IPS DF 6.9 (cell line): ENCODE measurements at regions not wholly inside any gene's neighbourhood (a gene's known extent, or its start where the extent isn't known, plus 50 kb on each side); places are given as distances from the start of the nearest gene placed in this dataset.

Experiments used
- DNase-seq: peaks from one replicate; pipeline ENCODE4 v3.0.0-alpha.2; 2013; ENCODE audit warnings: low read depth, low spot score
- H3K27ac ChIP-seq: one replicate; pipeline ENCODE4 v1.5.1; 2013; ENCODE audit warnings: low read length, control low read depth
- H3K27me3 ChIP-seq: 2 replicates; pipeline ENCODE4 v1.6.1; 2013; ENCODE audit warnings: mild to moderate bottlenecking, low read length; ENCODE audit not compliant: control insufficient read depth, insufficient read depth
- H3K36me3 ChIP-seq: 2 replicates; pipeline ENCODE4 v1.6.1; 2013; ENCODE audit warnings: low read length; ENCODE audit not compliant: control insufficient read depth, insufficient read depth
- H3K4me1 ChIP-seq: 2 replicates; pipeline ENCODE4 v1.6.1; 2013; ENCODE audit warnings: low read length; ENCODE audit not compliant: control insufficient read depth, insufficient read depth
- H3K4me3 ChIP-seq: 2 replicates; pipeline ENCODE4 v1.5.1; 2013; ENCODE audit warnings: mild to moderate bottlenecking, low read length
- H3K9me3 ChIP-seq: 2 replicates; pipeline ENCODE4 v1.6.1; 2013; ENCODE audit warnings: low read length, inconsistent platforms; ENCODE audit not compliant: control insufficient read depth, insufficient read depth
- WGBS: extraction: QIAGEN DNeasy Blood & Tissue Kit; methylation state at CpG from one replicate; pipeline ENCODE4 v1.1.7; 2013; ENCODE audit warnings: mixed read lengths, missing lambda C conversion rate; ENCODE audit not compliant: insufficient read length, insufficient coverage; 5-methylcytosine and 5-hydroxymethylcytosine counted together

GRCh38 chr2:107359021-107359420 lies 467.7 kb upstream of the RGPD4 start:
- Histone ChIP-seq H3K27ac (no peak overlapping the region), H3K9me3 (no peaks in the 10 kb centered on the region), H3K36me3 (no peaks in the 10 kb centered on the region), H3K4me1 (no peaks in the 10 kb centered on the region), H3K27me3 (no peaks in the 10 kb centered on the region), H3K4me3 (no peak overlapping the region)
- no peak for DNase-seq
- no CpG with 5 or more reads among the region's 4 CpGs for WGBS

DNA sequence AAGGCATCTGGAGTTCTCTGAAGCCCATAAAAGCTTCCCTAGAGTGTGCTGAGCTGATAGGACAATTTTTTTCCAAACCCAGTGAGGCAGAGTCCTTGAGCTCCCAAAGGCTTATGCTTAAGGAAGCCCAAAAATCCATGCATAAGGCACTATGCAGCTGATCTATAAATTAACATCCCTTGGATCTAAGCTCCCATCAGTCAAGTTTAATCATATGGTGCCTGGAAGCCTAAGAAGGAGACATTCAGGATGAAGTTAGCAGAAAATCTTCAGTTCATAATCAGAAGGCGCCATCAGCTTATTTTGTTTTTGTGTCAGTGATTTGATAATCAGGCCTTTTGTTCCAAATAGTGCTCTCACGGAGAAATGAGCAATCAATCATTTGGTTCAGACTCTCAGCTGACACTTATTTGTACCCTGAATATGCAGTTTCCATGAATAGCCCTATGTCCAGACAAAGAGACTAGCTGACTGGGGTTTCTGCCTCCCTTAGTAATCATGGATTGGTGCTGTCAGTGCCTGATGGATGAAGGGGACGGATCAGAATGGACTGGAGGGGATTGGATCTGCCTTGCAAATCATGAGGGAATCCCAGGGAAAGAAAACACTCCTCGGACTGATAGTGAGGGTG lies 464.8 kb upstream of the RGPD4 start:
- Histone ChIP-seq H3K27ac (no peak overlapping the region), H3K27me3 (no peaks in the 10 kb centered on the region), H3K36me3 (no peaks in the 10 kb centered on the region), H3K4me3 (no peak overlapping the region), H3K9me3 (no peaks in the 10 kb centered on the region), H3K4me1 (no peaks in the 10 kb centered on the region)
- no CpG with 5 or more reads among the region's 4 CpGs for WGBS
- DNase-seq = no peak

GRCh38 chr2:107362993-107363392 lies 463.7 kb upstream of the RGPD4 start:
- WGBS = no CpG with 5 or more reads among the region's 1 CpG
- DNase-seq = no peak

DNA sequence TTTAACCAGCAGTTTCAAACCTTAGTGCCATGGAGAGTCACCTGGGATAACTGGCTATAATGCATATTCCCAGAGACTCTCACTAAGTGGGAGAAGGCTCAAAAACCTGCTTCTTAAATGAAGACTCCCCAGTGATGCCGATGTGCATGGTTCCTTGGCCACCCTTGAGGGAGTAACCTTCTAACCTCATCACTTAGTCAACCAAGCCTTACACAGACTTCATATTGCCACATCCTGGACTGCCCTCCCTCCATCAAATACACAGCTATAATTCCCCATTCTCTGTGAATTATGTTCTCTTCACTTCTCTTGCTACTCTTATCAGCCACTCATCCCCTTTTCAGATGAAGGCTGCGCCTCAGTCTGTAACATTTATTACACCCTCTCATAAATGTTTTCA lies 462.9 kb upstream of the RGPD4 start:
- Histone ChIP-seq H3K4me3 (no peak overlapping the region), H3K27me3 (no peaks in the 10 kb centered on the region), H3K36me3 (no peaks in the 10 kb centered on the region), H3K27ac (no peak overlapping the region), H3K9me3 (no peaks in the 10 kb centered on the region), H3K4me1 (no peaks in the 10 kb centered on the region)
- WGBS = no CpG with 5 or more reads among the region's 2 CpGs
- no peak for DNase-seq

More at GRCh38 chr2:107362993-107363392, 463.7 kb upstream of the RGPD4 start:
- H3K27ac ChIP-seq = no peak overlapping the region
- no peaks in the 10 kb centered on the region for H3K36me3 ChIP-seq
- no peaks in the 10 kb centered on the region for H3K4me1 ChIP-seq
- no peaks in the 10 kb centered on the region for H3K9me3 ChIP-seq
- no peaks in the 10 kb centered on the region for H3K27me3 ChIP-seq
- no peak overlapping the region for H3K4me3 ChIP-seq

DNA sequence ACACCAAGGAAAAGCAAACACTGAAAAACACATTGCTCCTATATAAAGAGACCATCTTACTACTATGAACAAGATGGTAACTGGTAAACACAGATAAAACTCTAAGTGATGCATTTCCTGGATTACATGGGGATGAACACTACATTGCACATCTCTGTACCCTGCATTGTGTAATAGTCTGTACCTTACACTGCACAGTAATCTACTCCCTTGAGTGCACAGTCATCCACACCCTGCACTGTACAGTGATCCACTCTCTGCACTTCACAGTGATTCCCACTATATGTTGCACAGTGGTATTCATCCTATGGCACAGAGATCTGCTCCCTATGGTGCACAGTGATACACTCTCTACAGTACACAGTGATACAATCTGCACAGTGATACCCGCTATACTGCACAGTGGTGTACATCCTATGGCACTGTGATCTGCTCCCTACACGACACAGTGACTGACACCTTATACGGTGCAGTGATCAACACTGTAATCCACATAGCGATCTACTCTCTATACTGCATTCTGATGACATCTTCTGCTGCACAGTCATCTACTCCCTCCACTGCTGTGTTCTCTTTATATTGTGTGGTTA lies 462.2 kb upstream of the RGPD4 start:
- H3K27me3 ChIP-seq = no peaks in the 10 kb centered on the region
- H3K4me1 ChIP-seq = no peaks in the 10 kb centered on the region
- H3K27ac ChIP-seq = no peak overlapping the region
- no peak for DNase-seq
- no CpG with 5 or more reads among the region's 4 CpGs for WGBS
- H3K9me3 ChIP-seq = no peaks in the 10 kb centered on the region
- H3K4me3 ChIP-seq = no peak overlapping the region
- no peaks in the 10 kb centered on the region for H3K36me3 ChIP-seq

DNA sequence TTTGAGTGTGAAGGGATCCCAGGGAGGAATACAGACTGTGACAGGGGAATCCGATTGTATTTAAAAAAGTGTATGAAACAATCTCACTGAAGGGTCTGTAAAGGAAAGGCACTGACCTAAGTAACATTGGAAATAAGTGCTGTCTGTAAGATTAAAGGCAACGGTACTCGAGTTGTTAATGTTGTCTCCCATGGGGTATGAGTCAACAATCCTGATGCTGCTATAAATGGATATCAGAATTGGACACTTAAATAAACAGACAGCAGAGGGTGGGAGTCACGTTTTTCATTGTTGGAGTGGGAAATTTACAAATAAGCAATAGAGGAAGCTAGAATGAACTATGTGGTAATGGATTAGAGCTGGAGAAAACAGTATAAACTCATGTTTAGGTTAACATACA lies 452.4 kb upstream of the RGPD4 start:
- no peaks in the 10 kb centered on the region for H3K4me1 ChIP-seq
- no peaks in the 10 kb centered on the region; the same call in 1 of the 2 replicates for H3K27me3 ChIP-seq
- H3K4me3 ChIP-seq = no peak overlapping the region
- no peak overlapping the region for H3K27ac ChIP-seq
- DNase-seq = no peak
- WGBS = no CpG with 5 or more reads among the region's 4 CpGs
- H3K36me3 ChIP-seq = no peaks in the 10 kb centered on the region
- H3K9me3 ChIP-seq = no peaks in the 10 kb centered on the region

DNA sequence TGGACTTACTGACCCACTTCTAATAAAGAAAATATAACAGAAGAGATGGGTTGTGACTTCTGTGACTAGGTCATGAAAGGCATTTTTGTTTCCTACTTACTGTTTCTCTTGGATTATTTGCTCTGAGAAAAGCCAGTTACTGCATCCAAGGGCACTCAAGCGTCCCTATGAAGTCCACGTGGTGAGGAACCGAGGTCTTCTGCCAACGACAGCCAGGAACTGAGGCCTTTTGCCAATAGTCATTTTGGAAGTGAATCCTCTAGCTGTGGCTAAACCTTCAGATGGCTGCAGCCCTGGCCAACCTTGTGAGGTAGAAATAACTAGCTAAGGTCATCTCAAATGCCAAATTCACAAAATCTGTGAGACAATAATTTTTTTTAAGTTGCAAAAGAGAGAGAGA lies 449.8 kb upstream of the RGPD4 start:
- Histone ChIP-seq H3K4me3 (no peak overlapping the region), H3K27ac (no peak overlapping the region), H3K27me3 (no peaks in the 10 kb centered on the region; the same call in 1 of the 2 replicates), H3K9me3 (no peaks in the 10 kb centered on the region), H3K36me3 (no peaks in the 10 kb centered on the region), H3K4me1 (no peaks in the 10 kb centered on the region)
- no peak for DNase-seq
- WGBS = no CpG with 5 or more reads among the region's 4 CpGs

DNA sequence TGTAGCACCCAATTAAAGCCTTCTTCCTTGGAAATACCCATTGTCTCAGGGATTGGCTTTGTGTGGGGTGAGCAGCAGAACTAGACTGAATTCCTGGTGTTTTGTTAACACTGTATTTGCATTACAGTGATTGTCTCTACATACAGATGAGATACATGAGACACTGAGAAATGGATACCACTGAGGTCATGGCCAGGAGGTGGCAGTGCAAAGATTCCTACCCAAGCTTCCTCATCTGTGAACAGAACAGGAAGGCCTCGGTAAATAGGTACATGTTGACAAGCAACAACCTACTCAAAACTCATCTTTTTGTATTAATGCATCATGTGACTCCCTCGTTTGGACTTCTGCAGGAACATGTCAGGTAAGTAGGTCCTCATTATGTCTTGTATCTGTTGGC lies 445.8 kb upstream of the RGPD4 start:
- Histone ChIP-seq H3K4me3 (no peak overlapping the region), H3K27ac (no peak overlapping the region), H3K27me3 (no peaks in the 10 kb centered on the region; the same call in 1 of the 2 replicates), H3K36me3 (no peaks in the 10 kb centered on the region), H3K4me1 (no peaks in the 10 kb centered on the region), H3K9me3 (no peaks in the 10 kb centered on the region)
- no CpG with 5 or more reads among the region's 2 CpGs for WGBS
- DNase-seq = no peak

DNA sequence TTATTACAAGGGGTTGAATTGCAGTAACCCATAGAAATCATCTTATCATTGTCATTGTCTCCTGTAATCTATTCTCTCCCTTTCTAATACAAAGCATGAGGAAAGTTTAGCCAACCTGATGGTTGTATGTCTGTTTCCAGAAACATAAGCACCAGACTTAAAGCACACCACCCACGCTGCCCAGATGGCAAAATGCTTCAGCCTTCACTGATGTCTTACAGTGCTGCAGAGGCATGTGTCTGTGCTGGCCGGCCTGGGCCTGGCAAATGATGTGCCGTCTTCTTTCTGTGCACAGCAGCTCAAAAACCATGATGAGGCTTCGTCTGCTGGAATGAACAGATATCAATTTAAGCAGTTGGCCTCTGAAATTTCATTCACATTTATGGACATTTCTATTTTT lies 443.0 kb upstream of the RGPD4 start:
- no peak for DNase-seq
- no peak overlapping the region for H3K27ac ChIP-seq
- H3K9me3 ChIP-seq = no peaks in the 10 kb centered on the region
- no CpG with 5 or more reads among the region's 4 CpGs for WGBS
- H3K27me3 ChIP-seq = no peaks in the 10 kb centered on the region
- no peaks in the 10 kb centered on the region for H3K36me3 ChIP-seq
- H3K4me3 ChIP-seq = no peak overlapping the region
- H3K4me1 ChIP-seq = no peaks in the 10 kb centered on the region

DNA sequence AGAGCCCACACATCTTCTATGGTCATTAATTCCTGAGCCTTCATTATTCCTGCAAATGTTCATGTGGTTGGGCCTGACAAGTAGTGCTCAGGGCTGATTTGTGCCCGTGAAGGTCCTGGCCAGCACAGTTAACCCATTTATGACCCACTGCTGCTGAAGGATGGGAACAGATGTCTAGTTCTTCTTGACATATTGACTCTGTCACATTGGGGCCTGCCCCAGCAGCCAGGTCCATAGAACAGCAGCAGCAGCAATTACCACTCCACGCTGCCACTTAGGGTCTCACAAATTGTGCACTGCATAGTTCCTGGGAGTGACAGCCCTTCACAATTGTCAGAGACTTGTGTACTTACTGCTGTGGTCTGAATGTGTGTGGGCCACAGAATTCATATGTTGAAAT lies 442.3 kb upstream of the RGPD4 start:
- no peak overlapping the region for H3K27ac ChIP-seq
- H3K4me3 ChIP-seq = no peak overlapping the region
- H3K9me3 ChIP-seq = no peaks in the 10 kb centered on the region
- H3K4me1 ChIP-seq = no peaks in the 10 kb centered on the region
- DNase-seq = no peak
- no peaks in the 10 kb centered on the region for H3K36me3 ChIP-seq
- no CpG with 5 or more reads among the region's 2 CpGs for WGBS
- no peaks in the 10 kb centered on the region for H3K27me3 ChIP-seq

GRCh38 chr2:107385921-107386320 lies 440.8 kb upstream of the RGPD4 start:
- H3K27me3 ChIP-seq = no peaks in the 10 kb centered on the region
- no peak overlapping the region for H3K4me3 ChIP-seq
- WGBS = no CpG with 5 or more reads among the region's 1 CpG
- no peak overlapping the region for H3K27ac ChIP-seq
- no peaks in the 10 kb centered on the region for H3K36me3 ChIP-seq
- H3K4me1 ChIP-seq = no peaks in the 10 kb centered on the region
- H3K9me3 ChIP-seq = no peaks in the 10 kb centered on the region
- DNase-seq = no peak
